ENCODE measurements at regions not wholly inside any gene's neighbourhood (a gene's known extent, or its start where the extent isn't known, plus 50 kb on each side); places are given as distances from the start of the nearest gene placed in this dataset.
"Not testable (repeated sequence)": the region's sequence is repeated elsewhere in the genome, so short reads cannot be mapped to it uniquely, and the experiment has no call there.

GRCh38 chr2:36290306-36290856 is 65.2 kb upstream of the CRIM1 start:
- no peak for TF ChIP-seq POLR2A (IDR thresholded peaks at IDR 0.05)
- TF ChIP-seq CTCF (IDR thresholded peaks at IDR 0.05), result no peak
- 52 to 59% methylated on average over 6 of the region's 6 CpGs for WGBS, 2 donors
- H3K27ac ChIP-seq, result no peak overlapping the region
- intact Hi-C loops (cut with DNase I), result no loop called here
- no peak for DNase-seq
- ATAC-seq, result no peak
- no peaks in the 10 kb centered on the region for H3K36me3 ChIP-seq (replicated peaks in 1 of 2; ENCODE audit: insufficient read depth in 1 of 2, low read depth in 2 of 2)
- no peaks in the 10 kb centered on the region for H3K9me3 ChIP-seq
- no peaks in the 10 kb centered on the region for H3K4me1 ChIP-seq
- no peak overlapping the region for H3K4me3 ChIP-seq
- no peaks in the 10 kb centered on the region for H3K27me3 ChIP-seq

GRCh38 chr2:36289731-36290130 is 65.8 kb upstream of the CRIM1 start:
- Histone ChIP-seq H3K4me3 (no peak overlapping the region), H3K36me3 (replicated peaks in 1 of 2; ENCODE audit: insufficient read depth in 1 of 2, low read depth in 2 of 2) (no peaks in the 10 kb centered on the region), H3K27ac (no peak overlapping the region), H3K9me3 (no peaks in the 10 kb centered on the region), H3K4me1 (no peaks in the 10 kb centered on the region), H3K27me3 (no peaks in the 10 kb centered on the region)
- DNase-seq (no peak), ATAC-seq (no peak)
- TF ChIP-seq CTCF (IDR thresholded peaks at IDR 0.05), result no peak
- TF ChIP-seq POLR2A (IDR thresholded peaks at IDR 0.05), result no peak
- 33 to 45% methylated on average over 1 of the region's 1 CpG for whole genome bisulfite sequencing, 2 donors
- intact Hi-C loops (cut with DNase I), result no loop called here

GRCh38 chr2:36287363-36288275 is 68.0 kb upstream of the CRIM1 start:
- WGBS, 2 donors, result 58 to 66% methylated on average over 6 of the region's 6 CpGs
- Histone ChIP-seq H3K4me3 (no peak overlapping the region), H3K27me3 (no peaks in the 10 kb centered on the region), H3K36me3 (replicated peaks in 1 of 2; ENCODE audit: insufficient read depth in 1 of 2, low read depth in 2 of 2) (no peaks in the 10 kb centered on the region), H3K4me1 (no peaks in the 10 kb centered on the region), H3K9me3 (no peaks in the 10 kb centered on the region), H3K27ac (no peak overlapping the region)
- intact Hi-C loops (cut with DNase I), result no loop called here
- TF ChIP-seq POLR2A (IDR thresholded peaks at IDR 0.05) (no peak), CTCF (IDR thresholded peaks at IDR 0.05) (no peak)
- ATAC-seq, result no peak
- DNase-seq, result no peak

- H3K4me1 ChIP-seq; H3K36me3 ChIP-seq (replicated peaks in 1 of 2; ENCODE audit: insufficient read depth in 1 of 2, low read depth in 2 of 2); intact Hi-C loops (cut with DNase I); H3K4me3 ChIP-seq; ATAC-seq; H3K27ac ChIP-seq; H3K9me3 ChIP-seq; H3K27me3 ChIP-seq: not testable (repeated sequence)
- DNase-seq, result peak in 3 of 4 donors; percentile 6 to 21 (median 11)
- 24 to 30% methylated on average over 7 of the region's 7 CpGs for WGBS, 2 donors
These were observed 76.1 kb upstream of the CRIM1 start for GRCh38 chr2:36279506-36279905.

GRCh38 chr2:36277881-36278523 is 77.6 kb upstream of the CRIM1 start:
- no peak for DNase-seq
- WGBS, 2 donors, result 30 to 34% methylated on average over 2 of the region's 2 CpGs
- no peaks in the 10 kb centered on the region for H3K9me3 ChIP-seq
- H3K27ac ChIP-seq, result no peak overlapping the region
- no peaks in the 10 kb centered on the region for H3K4me1 ChIP-seq
- no peak overlapping the region for H3K4me3 ChIP-seq
- no peaks in the 10 kb centered on the region for H3K27me3 ChIP-seq
- H3K36me3 ChIP-seq (replicated peaks in 1 of 2; ENCODE audit: insufficient read depth in 1 of 2, low read depth in 2 of 2), result no peaks in the 10 kb centered on the region
- no peak for ATAC-seq
- TF ChIP-seq POLR2A (IDR thresholded peaks at IDR 0.05), result no peak
- no peak for TF ChIP-seq CTCF (IDR thresholded peaks at IDR 0.05)
- intact Hi-C loops (cut with DNase I), result no loop called here
